Gastroesophageal sphincter (tissue), 3 donors: ENCODE measurements at regions not wholly inside any gene's neighbourhood (a gene's known extent, or its start where the extent isn't known, plus 50 kb on each side); places are given as distances from the start of the nearest gene placed in this dataset.

Source experiments
- POLR2A ChIP-seq, 2 donors: fragments of 450-650 bp; IDR thresholded peaks; one replicate each; pipeline ENCODE4 v1.6.1; 2017; ENCODE audit warnings: antibody characterized with exemption in 2 of 2, mild to moderate bottlenecking in 2 of 2, moderate library complexity in 1 of 2
- TF ChIP-seq, protein P1 (sequence below), 4 experiments: fragments of 200-600 bp in 2 of 4; fragments of 450-650 bp in 2 of 4; sonication (generic) in 1 of 4; IDR thresholded peaks; one replicate each; pipeline ENCODE4 v1.5.1; 2017 to 2019; ENCODE audit warnings: antibody characterized with exemption in 4 of 4, mild to moderate bottlenecking in 2 of 4, moderate library complexity in 2 of 4

DNA sequence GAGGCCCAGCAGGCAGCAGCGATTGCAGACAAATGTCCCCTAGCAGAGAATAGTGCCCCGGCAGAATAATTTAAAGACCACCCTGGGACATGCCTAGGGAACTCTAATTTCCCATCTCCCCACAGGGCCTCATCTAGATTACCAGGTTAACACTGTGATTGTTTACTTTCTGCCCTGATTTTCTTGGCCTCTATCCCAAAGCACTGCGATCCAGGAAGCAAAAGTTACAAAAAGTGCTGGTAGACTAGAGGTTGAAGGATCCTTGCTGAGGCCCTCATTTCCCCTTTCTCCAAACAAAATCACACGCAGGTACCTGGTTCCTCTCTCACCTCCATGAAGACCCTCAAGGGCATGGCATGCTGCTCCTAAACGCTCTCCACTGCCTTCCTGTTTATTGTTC lies 229.7 kb downstream of the C1orf94 start:
- TF ChIP-seq, protein P1, sequence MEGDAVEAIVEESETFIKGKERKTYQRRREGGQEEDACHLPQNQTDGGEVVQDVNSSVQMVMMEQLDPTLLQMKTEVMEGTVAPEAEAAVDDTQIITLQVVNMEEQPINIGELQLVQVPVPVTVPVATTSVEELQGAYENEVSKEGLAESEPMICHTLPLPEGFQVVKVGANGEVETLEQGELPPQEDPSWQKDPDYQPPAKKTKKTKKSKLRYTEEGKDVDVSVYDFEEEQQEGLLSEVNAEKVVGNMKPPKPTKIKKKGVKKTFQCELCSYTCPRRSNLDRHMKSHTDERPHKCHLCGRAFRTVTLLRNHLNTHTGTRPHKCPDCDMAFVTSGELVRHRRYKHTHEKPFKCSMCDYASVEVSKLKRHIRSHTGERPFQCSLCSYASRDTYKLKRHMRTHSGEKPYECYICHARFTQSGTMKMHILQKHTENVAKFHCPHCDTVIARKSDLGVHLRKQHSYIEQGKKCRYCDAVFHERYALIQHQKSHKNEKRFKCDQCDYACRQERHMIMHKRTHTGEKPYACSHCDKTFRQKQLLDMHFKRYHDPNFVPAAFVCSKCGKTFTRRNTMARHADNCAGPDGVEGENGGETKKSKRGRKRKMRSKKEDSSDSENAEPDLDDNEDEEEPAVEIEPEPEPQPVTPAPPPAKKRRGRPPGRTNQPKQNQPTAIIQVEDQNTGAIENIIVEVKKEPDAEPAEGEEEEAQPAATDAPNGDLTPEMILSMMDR (IDR thresholded peaks at IDR 0.05): no peak
- TF ChIP-seq POLR2A (IDR thresholded peaks at IDR 0.05): no peak
